GM06990 (cell line): ENCODE measurements at regions not wholly inside any gene's neighbourhood (a gene's known extent, or its start where the extent isn't known, plus 50 kb on each side); places are given as distances from the start of the nearest gene placed in this dataset.

Experiments
- DNase-seq: peaks from one replicate; pipeline ENCODE4 v3.0.0-alpha.2; 2011; ENCODE audit not compliant: insufficient read length; ENCODE audit errors: extremely low read depth
- H3K27me3 ChIP-seq: replicated peaks from 2 replicates; pipeline ENCODE4 v1.6.0; 2011; ENCODE audit warnings: low read length; ENCODE audit not compliant: control insufficient read depth, insufficient read depth
- H3K36me3 ChIP-seq: 2 replicates; pipeline ENCODE4 v1.5.1; 2011; ENCODE audit warnings: low read length; ENCODE audit not compliant: control insufficient read depth, insufficient read depth
- H3K4me3 ChIP-seq: replicated peaks from 2 replicates; pipeline ENCODE4 v1.5.1; 2011; ENCODE audit warnings: low read depth, mild to moderate bottlenecking, control low read depth, low read length
- TF ChIP-seq, protein P1 (sequence below): IDR thresholded peaks from 2 replicates; pipeline ENCODE4 v1.5.1; 2011; ENCODE audit warnings: low read length, control low read depth, mild to moderate bottlenecking, inconsistent platforms; ENCODE audit not compliant: insufficient read depth, poor library complexity, severe bottlenecking

DNA sequence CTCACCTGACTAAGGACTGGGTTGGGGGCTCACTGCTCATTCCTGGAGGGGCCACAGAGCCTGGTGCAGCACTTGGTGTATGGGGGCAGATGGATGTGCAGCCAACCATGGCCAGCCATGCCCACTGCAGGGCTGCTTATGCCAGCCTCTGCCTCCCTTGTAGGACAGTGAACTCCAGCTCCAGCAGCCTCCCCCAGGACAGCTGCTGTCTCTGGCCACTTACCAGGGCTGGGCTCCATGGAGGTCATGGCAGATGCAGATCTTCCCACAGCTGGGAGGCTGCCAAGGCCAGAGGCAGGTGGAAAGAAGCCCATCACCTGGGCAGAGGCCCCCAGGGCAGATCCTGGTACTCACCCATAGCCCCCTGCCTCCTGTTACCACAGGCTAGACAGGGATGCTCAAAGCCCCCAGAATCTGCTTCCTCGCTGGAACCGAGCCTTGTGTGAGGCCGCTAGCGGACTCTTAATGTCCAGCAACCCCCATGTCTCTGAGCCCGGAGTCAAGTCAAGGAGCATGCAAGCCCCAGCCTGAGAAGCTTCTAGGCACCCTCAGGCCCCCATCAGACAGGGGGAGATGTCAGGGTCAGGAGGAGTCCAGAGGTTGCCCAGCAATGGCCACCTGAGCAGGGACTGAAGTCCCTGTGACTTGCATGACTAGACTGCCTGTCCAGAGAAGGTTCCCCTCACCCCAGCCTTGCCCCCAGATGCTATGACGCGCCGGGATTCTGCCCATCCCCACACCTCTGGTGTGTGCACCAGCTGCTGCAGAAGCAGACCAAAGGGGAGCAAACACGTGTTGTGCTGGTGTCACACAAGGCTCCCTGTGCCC, 123.6 kb downstream of the TWIST2 start:
- TF ChIP-seq, protein P1, sequence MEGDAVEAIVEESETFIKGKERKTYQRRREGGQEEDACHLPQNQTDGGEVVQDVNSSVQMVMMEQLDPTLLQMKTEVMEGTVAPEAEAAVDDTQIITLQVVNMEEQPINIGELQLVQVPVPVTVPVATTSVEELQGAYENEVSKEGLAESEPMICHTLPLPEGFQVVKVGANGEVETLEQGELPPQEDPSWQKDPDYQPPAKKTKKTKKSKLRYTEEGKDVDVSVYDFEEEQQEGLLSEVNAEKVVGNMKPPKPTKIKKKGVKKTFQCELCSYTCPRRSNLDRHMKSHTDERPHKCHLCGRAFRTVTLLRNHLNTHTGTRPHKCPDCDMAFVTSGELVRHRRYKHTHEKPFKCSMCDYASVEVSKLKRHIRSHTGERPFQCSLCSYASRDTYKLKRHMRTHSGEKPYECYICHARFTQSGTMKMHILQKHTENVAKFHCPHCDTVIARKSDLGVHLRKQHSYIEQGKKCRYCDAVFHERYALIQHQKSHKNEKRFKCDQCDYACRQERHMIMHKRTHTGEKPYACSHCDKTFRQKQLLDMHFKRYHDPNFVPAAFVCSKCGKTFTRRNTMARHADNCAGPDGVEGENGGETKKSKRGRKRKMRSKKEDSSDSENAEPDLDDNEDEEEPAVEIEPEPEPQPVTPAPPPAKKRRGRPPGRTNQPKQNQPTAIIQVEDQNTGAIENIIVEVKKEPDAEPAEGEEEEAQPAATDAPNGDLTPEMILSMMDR: no peak
- no peak for DNase-seq
- H3K27me3 ChIP-seq: no peaks in the 10 kb centered on the region
- H3K36me3 ChIP-seq: no peaks in the 10 kb centered on the region
- H3K4me3 ChIP-seq: no peak overlapping the region

DNA sequence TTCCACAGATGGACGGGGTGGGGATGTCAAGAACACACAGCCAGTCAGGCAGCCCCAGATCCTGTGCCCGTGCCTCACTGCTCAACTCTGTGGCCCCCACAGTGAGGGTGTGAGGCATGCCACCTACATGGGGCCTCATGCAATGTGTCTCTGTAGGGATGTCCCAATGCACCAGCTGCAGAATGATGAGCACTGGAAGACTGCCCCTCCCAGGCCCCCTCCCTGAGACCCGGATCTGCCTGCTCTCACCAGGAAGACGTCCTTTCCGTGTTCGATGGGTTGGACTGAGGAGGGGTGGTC, 124.2 kb downstream of the TWIST2 start:
- H3K36me3 ChIP-seq: no peaks in the 10 kb centered on the region
- TF ChIP-seq, protein P1: no peak
- no peak for DNase-seq
- H3K27me3 ChIP-seq: no peaks in the 10 kb centered on the region
- H3K4me3 ChIP-seq: no peak overlapping the region

DNA sequence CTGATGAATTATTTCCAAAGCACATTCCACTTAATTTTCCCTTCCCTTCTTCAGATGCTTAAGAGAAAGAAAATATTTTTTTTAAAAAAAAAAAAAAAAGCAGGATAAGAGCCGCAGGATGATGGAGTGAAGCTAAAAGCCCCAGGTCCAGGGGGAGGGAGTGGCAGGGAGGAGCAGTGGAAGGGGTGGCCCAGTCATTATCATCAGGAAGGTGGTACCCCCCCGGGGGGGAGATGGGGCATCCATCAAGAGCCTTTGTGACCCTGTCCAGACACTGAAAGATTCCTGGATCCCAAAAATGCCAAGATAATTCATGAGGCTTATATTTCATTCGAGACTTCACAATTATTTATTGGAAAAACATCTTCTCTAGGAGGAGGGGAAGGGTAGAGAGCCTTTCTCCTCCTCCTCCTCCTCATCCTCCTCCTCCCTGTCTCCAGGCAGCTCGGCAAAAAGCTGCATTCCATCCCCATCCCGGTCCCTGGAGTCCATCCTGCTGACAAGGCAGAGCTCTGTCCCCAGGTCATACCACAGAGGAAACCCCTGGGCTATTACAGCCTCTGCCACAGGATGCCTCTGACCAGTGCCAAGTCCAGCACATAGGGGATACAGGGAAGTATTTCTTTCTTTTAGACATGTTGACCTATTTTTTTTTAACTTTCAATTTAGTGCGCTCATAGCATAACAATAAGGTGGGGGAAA, 125.3 kb downstream of the TWIST2 start:
- Histone ChIP-seq H3K36me3 (no peaks in the 10 kb centered on the region), H3K4me3 (no peak overlapping the region), H3K27me3 (no peaks in the 10 kb centered on the region)
- TF ChIP-seq, protein P1: no peak
- DNase-seq: no peak

DNA sequence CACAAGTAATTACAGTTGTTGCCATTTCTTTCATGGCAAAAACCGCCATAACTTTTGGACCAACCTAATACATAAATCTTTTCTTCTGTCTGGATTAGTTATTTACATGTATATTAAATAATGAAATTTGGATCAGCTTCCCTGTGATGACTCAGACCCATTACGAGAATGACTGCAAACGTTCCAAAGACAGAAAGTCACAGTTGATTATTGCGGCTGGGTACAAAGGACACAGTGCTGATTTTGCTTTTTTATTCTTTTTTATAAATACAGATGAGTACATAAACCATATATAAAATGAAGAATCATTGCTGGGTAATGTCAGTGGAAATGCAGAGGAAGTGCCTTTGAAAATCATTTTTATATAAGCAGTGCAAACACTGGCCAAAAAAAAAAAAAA, 126.2 kb downstream of the TWIST2 start:
- TF ChIP-seq, protein P1: no peak
- DNase-seq: no peak

DNA sequence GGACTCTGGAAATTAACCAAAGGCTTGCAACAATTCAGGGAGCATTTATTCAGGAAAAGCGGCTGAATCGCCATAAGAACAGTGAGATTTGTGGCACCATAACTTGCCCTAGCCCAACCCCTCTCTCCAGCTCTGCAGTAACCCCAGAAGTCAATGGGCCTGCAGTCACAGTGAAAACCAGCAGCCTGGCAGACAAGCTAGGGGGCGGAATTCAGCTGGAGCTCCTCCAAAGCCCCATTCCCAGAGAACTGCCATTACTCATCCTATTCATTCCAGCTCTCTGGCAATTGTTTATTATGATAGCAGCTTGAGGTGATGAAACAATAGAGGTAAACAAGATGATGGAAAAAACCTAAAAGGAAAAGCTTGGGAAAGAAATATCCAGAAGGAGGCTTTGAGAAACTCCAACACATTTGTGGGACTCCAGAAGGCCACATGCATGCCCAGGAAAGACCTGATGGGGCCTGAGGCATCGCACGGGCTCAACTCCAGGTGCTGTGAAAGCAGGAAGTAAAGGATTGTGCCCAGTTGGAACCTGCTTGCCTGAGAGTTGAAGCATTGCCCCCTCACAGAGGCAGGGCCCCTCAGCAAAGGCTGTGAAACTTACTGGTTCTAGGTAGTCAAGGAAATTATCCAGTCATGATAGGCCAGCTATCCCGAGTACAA, 126.7 kb downstream of the TWIST2 start:
- TF ChIP-seq, protein P1: no peak
- DNase-seq: no peak
- Histone ChIP-seq H3K36me3 (no peaks in the 10 kb centered on the region), H3K4me3 (no peak overlapping the region), H3K27me3 (no peaks in the 10 kb centered on the region)

More for the DNA sequence above, 126.2 kb downstream of the TWIST2 start:
- Histone ChIP-seq H3K36me3 (no peaks in the 10 kb centered on the region), H3K27me3 (no peaks in the 10 kb centered on the region), H3K4me3 (no peak overlapping the region)
